NCI-H2227 (cell line): ENCODE measurements at regions not wholly inside any gene's neighbourhood (a gene's known extent, or its start where the extent isn't known, plus 50 kb on each side); places are given as distances from the start of the nearest gene placed in this dataset.
"Not testable (repeated sequence)": the region's sequence is repeated elsewhere in the genome, so short reads cannot be mapped to it uniquely, and the experiment has no call there.

Experiments
- DNase-seq: peaks from one replicate; lab custom pipeline; 2025; ENCODE audit not compliant: unreplicated experiment; lab: John Stamatoyannopoulos, UW

DNA sequence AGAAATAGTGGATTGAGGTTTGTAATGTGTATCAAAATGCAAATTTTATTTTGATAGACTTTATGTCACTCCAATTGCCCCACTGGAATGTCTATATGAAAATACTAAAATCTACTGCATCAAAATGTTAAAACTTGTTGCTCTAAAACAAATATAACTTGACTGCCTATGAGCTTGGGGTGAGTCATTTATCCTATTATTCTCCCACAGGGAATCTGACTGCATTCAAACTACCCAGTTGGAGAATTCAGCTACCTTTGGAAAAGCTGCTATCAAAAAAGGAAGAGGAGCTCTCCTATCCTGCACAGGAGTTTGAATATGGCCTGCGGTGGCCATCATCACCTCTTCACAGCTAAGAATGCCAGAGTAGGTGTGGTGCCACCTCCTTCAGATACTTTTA is 173.1 kb downstream of the KLHL28 start:
- DNase-seq = no peak

- no peak for DNase-seq
Observed at GRCh38 chr14:44785096-44785495, 176.7 kb downstream of the KLHL28 start.

GRCh38 chr14:44783901-44784300 is 177.8 kb downstream of the KLHL28 start:
- DNase-seq = no peak

DNA sequence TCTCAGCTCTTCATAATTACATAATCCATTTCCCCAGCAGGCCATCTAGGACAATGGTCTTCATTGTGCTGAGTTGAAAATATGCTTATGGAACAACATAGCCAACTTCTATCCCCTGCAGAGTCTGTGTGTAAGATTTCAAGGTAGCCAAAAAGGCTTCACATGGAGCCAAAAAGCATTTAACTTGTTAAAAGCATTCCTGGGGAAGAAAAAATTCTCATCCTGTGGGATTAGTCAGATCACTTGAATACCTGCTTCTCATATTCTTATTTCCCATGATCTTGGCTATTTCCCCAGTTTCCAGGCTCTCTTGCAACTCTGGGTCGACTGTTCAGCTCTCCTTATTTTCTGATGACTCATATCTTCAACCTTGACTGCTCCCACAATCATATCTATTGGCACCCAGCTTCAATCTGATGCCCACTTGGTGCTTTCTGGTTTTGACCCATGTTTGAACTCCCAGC is 178.9 kb downstream of the KLHL28 start:
- no peak for DNase-seq

DNA sequence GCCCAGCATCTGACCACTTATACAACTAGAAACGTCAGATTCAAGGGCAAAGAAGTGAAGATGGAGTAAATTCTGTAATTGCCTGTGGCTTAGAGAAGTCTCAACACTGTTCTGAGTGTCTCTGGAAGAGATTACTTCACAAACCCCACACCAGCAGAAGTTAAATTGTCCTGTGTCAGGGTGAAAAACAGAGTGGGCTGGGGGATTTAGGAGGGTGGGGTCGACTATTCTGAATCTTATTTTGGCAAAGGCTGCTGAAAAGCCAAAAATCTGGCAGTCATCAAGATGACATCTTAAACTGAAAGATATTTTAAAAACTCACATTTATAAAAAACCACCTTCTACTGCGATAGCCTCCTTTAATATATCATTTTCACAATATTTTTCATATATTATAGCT is 180.8 kb downstream of the KLHL28 start:
- no peak for DNase-seq

DNA sequence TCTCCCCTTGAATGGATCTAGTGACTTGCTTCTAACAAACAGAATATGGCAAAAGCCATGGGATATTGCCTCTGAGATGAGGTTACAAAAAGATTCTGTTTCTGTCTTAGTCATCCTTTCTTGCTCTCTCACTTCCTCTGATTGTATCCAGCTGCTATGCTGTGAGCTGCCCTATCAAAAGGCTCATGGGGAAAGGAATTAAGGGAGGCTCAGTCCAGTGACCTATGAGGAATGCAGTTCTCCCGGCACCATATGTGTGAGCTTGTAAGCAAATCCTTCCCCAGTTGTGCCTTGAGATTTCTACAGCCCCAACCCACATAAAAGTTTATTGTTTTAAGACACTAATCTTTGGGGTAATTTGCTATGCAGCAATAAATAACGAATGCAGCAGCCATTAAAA is 183.1 kb downstream of the KLHL28 start:
- no peak for DNase-seq

DNA sequence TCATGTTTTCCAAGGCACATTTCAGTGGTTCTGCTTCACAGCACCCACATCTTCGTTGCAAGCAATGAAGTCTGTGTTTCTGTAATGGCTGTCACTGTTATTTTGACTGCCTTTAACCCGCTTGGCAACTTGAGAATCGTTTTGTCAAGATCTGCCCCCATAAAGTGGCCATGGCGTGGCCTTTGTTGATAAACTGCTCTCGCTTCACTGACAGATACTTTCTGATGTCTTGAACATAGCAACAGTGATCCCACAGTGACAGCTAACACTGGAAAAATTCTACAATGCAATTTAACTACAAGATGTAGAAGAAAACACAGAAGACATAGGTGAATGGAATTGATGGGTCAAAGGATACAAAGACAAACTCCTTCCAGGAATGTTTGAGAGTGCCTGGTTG is 184.2 kb downstream of the KLHL28 start:
- DNase-seq = no peak

DNA sequence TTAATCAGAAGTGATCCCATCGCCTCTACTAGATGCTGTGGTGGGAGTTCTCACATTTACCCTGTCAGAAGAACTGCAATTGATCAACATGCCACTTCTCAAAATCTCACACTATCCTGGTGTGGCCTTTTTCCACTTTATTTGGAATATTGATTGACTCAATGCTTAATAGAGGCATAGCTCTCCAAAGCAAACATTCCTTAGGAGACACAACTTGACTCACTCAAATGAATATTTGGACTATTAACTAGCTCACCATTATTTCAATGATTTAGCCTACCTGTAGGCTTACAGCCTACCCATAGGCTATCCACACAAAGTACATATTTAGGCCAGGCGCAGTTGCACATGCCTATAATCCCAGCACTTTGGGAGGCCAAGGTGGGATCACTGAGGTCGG is 186.5 kb downstream of the KLHL28 start:
- DNase-seq = no peak

- no peak for DNase-seq
Observed at GRCh38 chr14:44774396-44774795, 187.4 kb downstream of the KLHL28 start.

DNA sequence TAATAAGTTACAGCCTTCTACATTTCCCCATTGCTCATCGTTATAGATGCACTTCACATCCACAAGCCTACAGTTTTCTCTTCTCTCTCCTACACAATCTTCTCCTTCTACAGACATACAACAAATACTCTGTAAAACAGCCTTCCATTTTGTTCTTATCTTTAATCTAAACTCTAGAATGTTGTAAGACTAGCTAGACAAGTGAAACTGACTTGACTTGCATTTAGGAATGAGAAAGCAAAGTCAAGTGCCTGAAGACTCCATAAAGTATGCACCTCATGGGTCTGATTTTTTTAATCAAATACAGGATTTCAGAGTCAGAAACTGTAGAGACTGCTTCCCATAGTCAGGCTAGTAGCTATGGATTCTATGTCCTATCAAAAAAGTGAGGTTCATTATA is 190.3 kb downstream of the KLHL28 start:
- DNase-seq = no peak

- DNase-seq = no peak
Observed at GRCh38 chr14:44770201-44770600, 191.5 kb downstream of the KLHL28 start.

- no peak for DNase-seq
Observed at GRCh38 chr14:44768935-44769334, 192.8 kb downstream of the KLHL28 start.

- no peak for DNase-seq
Observed at GRCh38 chr14:44767646-44768173, 194.0 kb downstream of the KLHL28 start.

- DNase-seq = no peak
Observed at GRCh38 chr14:44766285-44766684, 195.5 kb downstream of the KLHL28 start.

GRCh38 chr14:44763356-44763755 is 198.4 kb downstream of the KLHL28 start:
- no peak for DNase-seq

- no peak for DNase-seq
Observed at GRCh38 chr14:44759277-44759676, 202.5 kb downstream of the KLHL28 start.

- DNase-seq = no peak
Observed at GRCh38 chr14:44756554-44756953, 205.2 kb downstream of the KLHL28 start.

DNA sequence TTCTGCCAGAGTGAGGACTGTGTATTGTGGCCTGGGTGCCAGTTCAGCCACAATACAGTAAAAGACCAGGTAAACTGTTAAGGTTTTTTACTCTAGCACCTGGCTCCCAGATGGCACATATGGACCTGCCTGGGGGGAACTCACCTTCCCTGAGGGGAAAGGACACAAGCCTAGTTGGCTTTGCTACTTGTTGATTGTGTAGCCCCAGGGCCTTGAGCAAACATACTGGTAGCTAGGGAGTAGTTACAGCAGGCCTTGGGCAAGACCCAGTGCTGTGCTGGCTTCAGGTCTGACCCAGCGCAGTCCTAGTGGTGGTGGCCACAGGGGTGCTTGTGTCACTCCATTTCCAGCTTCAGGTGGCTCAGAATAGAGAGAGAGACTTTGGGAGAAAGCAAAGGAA is 216.4 kb downstream of the KLHL28 start:
- DNase-seq = no peak

DNA sequence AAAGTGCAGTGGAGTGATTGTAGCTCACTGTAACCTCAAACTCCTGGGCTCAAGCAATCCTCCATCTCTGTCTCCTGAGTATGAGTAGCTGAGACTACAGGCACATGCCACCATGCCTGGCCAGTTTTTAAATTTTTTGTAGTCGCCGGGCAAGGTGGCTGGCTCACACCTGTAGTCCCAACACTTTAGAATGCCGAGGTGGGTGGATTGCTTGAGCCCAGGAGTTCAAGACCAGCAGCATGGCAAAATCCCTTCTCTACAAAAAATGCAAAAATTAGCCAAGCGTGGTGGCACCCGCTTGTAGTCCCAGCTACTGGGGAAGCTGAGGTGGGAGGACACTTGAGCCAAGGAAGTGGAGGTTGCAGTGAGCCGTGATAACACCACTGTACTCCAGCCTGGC is 219.5 kb downstream of the KLHL28 start:
- DNase-seq = no peak

GRCh38 chr14:44741431-44741830 is 220.3 kb downstream of the KLHL28 start:
- no peak for DNase-seq

DNA sequence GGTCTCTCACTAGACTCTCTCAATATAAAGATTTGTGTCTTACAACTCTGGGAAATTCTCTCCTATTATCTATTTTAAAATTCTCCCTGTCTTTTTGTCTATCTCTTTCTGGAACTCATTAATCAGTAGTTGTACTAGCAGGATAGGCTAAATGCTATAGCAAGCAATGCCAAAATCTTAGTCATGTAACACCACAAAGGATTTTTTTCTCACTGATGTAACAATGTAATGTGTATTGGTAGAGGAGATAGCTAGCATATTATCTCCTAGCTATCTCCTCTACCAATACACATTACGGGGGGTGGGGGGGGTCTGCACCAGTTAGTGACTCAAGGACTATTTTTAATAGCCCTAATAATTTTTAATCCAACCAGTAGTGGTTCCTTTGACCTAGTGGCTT is 225.4 kb downstream of the KLHL28 start:
- DNase-seq = no peak

DNA sequence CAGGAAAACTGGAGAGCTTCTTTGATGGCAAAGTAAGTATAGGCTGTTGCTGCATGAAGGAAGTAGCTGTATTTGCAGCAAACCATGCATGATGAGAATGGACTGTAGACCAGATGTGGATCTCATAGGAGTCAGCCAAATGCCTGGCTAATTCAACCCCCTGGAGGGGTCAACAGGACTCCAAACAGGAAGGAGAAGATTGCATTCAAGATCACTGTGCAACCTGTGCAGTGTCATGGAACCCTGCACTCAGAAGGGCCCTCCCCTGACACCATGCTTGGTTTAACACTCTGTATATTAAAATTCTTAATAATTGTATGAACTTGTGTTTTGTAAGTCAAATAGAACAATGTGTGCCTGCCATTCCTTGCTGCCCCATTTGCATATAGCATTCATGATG is 225.1 kb upstream of the FSCB start:
- DNase-seq = no peak

- DNase-seq = no peak
Observed at GRCh38 chr14:44730860-44731259, 223.8 kb upstream of the FSCB start.

- not testable (repeated sequence) for DNase-seq
Observed at GRCh38 chr14:44721395-44721794, 214.3 kb upstream of the FSCB start.
